HG03354 (cell line): ENCODE measurements at regions not wholly inside any gene's neighbourhood (a gene's known extent, or its start where the extent isn't known, plus 50 kb on each side); places are given as distances from the start of the nearest gene placed in this dataset.
"Not testable (repeated sequence)": the region's sequence is repeated elsewhere in the genome, so short reads cannot be mapped to it uniquely, and the experiment has no call there.

Experiments used
- ATAC-seq: cut with Tn5 transposase; IDR thresholded peaks from one replicate; pipeline ENCODE4 v1.9.1; 2021; ENCODE audit warnings: mild to moderate bottlenecking; ENCODE audit not compliant: unreplicated experiment, poor library complexity, severe bottlenecking

- ATAC-seq = no peak
Observed at GRCh38 chr18:66440433-66440832, 163.5 kb downstream of the CDH19 start.

GRCh38 chr18:66439670-66440069, 164.2 kb downstream of the CDH19 start:
- ATAC-seq = no peak

- ATAC-seq = no peak
Observed at GRCh38 chr18:66438711-66439536, 165.0 kb downstream of the CDH19 start.

GRCh38 chr18:66432636-66433035, 171.3 kb downstream of the CDH19 start:
- ATAC-seq = no peak

GRCh38 chr18:66428795-66429194, 175.1 kb downstream of the CDH19 start:
- no peak for ATAC-seq

- no peak for ATAC-seq
Observed at GRCh38 chr18:66419400-66419799, 184.5 kb downstream of the CDH19 start.

GRCh38 chr18:66410692-66411091, 193.2 kb downstream of the CDH19 start:
- ATAC-seq = no peak

- no peak for ATAC-seq
Observed at GRCh38 chr18:66395671-66396218, 208.1 kb downstream of the CDH19 start.

GRCh38 chr18:66393463-66393862, 210.4 kb downstream of the CDH19 start:
- no peak for ATAC-seq

- ATAC-seq = no peak
Observed at GRCh38 chr18:66377291-66377690, 226.6 kb downstream of the CDH19 start.

- not testable (repeated sequence) for ATAC-seq
Observed at GRCh38 chr18:66375391-66375790, 228.5 kb downstream of the CDH19 start.

GRCh38 chr18:66346833-66347588, 256.9 kb downstream of the CDH19 start:
- no peak for ATAC-seq

GRCh38 chr18:66344227-66344626, 259.7 kb downstream of the CDH19 start:
- no peak for ATAC-seq

- ATAC-seq = no peak
Observed at GRCh38 chr18:66342577-66342976, 261.3 kb downstream of the CDH19 start.

GRCh38 chr18:66334534-66334933, 269.4 kb downstream of the CDH19 start:
- no peak for ATAC-seq

- no peak for ATAC-seq
Observed at GRCh38 chr18:66329716-66330115, 274.2 kb downstream of the CDH19 start.

- no peak for ATAC-seq
Observed at GRCh38 chr18:66328296-66328878, 275.5 kb downstream of the CDH19 start.

- no peak for ATAC-seq
Observed at GRCh38 chr18:66325251-66325650, 278.6 kb downstream of the CDH19 start.

- no peak for ATAC-seq
Observed at GRCh38 chr18:66324616-66325015, 279.3 kb downstream of the CDH19 start.
